NCI-H1417 treated with DMSO at 0.1 percent for 48 hours (cell line): ENCODE measurements at regions not wholly inside any gene's neighbourhood (a gene's known extent, or its start where the extent isn't known, plus 50 kb on each side); places are given as distances from the start of the nearest gene placed in this dataset.
"Not testable (repeated sequence)": the region's sequence is repeated elsewhere in the genome, so short reads cannot be mapped to it uniquely, and the experiment has no call there.

Source experiments
- DNase-seq: peaks from one replicate; lab custom pipeline; 2025; lab: John Stamatoyannopoulos, UW

DNA sequence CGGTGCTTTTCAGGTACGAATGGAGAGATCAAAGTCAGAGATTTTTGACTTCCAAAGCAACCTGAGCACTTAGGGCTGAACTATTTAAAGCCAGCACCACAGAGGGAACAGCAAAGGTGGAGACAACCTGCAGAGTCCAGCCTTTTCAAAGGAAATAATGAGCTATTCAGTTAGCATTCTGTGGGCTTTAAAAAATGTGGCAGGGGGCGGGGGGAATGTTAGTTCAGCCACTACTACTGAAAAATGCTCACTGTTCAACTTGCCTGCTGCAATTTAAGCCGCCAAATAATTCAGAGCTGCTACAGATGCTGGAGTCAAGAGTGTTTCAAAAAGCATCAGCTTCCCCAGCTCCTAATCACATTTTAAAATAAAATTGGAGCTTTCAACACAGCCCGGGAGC is 473.3 kb upstream of the PLXNA2 start:
- DNase-seq: no peak

DNA sequence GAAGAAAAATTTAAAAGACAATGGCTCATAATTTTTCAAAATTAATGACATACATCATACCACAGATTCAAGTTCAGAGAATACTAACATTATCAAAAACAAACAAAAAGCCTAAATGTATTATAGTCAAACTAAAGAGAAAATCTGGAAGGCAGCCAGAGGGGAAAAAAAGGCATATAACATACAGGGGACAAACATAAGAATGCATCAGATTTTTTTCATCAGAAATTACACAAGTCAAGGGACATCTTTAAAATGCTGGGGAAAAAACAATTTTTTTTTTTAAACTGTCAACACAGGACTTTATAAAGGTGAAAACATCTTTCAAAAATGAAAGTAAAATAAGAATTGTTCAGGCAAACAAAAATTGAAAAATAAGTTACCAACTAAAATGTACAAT is 478.4 kb upstream of the PLXNA2 start:
- no peak for DNase-seq

DNA sequence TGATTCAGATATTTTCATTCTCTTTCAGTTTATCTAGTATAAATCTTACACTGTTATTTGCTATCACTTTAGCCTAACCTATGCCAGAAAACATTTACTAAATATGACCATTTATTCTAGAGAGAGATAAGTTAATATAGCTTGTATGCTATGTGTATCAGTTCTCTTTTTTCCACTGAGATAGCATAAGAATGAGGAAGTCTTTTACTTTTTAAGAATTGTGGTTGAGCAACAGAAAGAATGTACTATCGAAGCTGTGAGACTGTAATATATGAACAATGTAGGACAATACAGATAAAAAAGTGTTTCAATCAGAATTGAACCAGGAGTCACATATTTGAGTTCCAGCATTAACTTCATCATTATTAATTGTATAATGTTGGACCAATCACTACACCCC is 479.9 kb upstream of the PLXNA2 start:
- no peak for DNase-seq

DNA sequence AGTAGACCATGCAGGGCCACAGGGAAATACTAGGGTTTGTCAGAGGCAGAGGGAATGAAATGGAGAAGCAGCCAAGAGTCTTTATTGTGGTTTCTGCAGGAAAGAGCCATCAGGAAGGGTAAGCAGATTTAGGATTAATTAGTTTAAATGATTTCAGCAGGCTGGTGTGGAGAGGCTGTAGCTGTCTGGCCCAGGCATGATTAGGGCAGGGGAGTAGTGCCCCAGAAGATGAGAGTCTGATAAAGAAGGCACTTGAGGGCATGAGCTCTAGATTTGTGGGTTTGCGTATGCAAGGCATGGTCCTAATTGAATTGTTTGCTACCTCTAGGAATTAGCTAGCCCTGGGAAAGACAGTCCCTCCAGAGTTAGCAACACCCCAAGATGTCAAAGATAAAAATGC is 484.6 kb upstream of the PLXNA2 start:
- no peak for DNase-seq

DNA sequence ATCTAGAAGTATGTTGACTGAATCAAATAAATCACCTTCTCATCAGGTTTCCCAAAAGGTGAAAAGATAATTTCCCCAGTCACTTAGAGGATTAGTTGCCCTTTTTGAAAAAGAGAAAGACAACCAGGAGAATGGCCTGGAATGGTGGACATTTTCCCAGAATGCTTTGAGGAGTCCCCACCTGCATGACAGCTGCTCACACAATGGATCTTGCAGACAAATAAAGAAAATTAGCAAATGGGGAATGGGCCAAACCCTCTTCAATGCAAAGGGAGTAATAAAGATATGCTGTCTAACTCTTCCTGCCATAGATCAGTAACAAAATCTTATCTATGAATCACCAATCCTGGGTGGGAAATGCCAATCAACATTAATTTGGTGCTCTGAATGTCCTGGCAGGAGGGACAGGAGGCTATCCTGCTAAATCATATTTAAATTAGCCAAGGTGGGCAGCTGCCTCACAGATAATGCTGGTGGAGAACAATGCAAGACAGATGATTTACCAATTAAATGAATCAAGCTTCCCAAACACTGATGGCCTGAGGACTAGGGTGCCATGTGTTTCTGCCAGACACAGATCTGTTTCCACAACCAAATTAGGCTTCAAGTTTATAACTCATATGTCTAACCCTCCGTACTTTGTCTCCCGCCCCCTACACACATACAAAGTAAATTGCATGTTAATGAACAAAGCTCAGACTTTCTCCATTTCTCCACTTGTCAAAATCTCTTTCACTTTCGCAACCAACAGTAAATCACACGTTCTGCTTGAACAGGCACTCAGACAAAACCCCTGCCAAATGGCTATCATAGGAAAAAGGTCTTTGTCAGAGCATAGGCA is 488.0 kb upstream of the PLXNA2 start:
- DNase-seq: no peak

DNA sequence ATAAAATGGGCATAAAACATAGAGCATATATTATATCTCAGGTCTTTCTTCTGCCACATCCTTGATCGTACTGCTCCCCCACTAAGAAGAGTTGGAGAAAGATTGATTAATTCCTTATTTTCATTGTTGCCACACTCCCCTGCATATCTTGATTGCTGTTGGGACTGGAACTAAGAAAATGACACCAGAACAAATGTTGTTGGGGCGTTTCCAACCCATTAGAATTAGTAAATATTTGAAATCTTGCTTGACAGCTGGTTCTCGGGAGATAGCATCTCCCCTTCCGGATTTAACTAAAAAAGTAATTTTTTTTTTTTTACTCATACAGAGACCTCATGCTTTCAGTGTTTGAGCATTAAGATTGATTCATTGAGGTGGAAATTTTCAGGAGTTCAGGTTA is 493.0 kb upstream of the PLXNA2 start:
- DNase-seq: no peak

DNA sequence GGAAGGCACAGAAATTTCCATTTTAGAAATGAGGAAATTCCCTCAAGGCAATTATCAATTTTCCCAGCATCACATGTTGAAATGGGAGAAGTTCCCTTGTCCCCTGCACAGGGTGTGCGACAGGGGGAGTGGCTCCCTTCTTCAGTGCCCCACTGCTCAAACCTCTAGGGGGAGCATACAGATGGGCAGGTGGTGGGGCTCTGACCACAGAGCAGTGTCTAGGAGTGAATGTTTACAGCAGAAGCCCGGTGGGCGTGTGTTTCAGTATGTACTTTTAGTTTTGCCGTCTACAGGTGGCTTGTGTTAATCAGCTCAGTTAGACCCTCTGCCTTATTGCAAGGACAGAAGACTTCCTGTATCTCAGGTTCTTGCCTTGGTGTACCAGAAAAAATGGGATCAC is 493.7 kb upstream of the PLXNA2 start:
- no peak for DNase-seq

DNA sequence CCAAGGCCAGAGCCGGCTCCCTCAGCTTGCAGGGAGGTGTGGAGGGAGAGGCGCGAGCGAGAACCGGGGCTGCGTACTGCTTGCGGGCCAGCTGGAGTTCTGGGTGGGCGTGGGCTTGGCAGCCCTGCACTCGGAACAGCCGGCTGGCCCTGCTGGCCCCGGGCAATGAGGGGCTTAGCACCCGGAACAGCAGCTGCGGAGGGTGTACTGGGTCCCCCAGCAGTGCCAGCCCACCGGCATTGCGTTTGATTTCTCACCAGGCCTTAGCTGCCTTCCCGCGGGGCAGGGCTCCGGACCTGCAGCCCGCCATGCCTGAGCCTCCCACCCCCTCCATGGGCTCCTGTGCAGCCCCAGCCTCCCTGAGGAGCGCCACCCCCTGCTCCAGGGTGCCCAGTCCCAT is 495.5 kb upstream of the PLXNA2 start:
- DNase-seq: not testable (repeated sequence)

DNA sequence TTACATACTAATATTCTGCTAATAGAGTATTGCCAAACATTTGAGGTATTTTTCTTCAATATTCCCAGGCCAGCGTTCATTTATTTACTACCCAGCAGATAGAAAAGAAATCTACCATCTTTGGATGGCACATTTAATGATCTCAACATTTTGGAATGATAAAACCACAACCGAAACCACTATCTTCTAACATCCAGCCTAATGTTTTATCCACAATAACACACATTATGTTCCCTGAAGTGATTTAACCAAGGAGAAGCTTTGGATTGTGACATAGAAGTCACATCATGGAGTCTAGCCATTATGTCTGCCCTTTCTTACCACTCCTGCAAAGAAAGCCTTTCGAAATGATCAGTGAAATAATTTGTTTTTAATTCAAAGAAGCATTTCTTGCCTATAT is 497.1 kb upstream of the PLXNA2 start:
- no peak for DNase-seq

DNA sequence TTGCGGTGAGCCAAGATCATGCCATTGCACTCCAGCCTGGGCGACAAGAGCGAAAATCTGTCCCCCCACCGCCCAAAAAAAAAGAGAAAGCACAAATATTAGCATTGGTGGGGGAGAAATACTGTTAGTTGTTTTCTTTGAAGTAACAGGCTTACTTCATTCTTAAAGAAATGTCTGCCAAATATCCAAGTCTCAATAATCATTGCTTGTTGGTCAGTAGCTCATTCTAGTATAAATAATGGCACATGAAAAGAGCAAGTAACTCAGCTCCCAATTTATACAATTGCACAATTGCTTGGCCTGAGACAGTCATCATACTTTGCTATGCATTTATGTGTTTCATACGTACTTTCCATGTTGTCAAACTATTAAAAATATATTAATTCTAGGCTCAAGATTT is 499.2 kb upstream of the PLXNA2 start:
- DNase-seq: no peak

DNA sequence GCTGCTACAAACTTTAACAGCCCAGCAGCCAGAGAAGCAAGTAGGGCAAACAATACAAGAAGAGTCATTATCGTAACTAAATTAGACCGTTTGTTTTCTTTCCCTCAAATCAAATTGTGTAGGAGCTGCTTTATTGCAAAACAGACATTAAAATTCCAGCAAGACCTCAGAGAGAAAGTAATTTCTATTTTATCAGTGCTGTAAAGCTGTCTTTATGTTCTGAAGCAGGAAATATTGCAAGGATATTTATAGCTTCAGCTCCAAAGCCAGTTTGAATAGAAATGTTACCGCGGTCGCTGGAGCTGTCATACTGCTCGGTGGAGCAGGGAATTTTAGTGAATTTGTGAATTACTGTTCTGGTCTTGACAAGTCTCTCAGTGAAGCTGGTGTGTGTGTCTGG is 503.8 kb upstream of the PLXNA2 start:
- DNase-seq: no peak

DNA sequence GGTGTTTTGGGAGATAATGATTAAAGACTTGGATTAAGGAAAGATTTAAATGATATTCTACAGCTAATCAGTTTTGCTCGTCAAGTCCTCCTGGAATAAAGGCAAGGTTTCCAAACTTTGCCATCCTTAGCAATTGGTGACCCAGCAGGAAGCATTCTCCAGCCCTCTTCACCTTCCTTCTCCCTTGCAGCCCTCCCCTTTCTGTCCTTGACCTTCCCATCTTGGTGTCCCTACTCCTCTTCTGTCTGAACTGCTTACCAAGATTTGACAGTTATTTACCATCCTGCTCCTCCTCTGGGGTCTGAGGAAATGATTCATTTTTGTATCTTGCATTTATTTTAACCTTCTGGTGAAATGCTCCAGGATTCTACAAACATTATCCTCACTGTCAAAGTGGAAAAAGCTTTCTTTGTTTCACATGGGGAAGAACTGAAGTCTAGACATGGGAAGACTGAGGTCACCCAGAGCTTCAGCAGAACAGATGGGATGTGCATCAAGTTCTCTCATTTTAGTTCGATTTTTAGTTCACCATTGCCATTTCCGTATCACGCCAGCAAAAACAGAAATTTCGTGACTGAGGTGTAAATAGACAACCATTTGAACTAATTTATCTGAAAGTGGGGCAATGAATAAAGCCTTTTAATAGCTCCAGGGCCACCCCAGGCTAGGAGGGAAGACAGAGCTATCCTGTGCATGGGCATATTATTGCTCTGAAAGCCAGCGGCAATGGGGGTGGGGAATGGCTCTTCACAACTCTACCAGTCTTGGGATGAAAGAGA is 504.4 kb upstream of the PLXNA2 start:
- DNase-seq: no peak

DNA sequence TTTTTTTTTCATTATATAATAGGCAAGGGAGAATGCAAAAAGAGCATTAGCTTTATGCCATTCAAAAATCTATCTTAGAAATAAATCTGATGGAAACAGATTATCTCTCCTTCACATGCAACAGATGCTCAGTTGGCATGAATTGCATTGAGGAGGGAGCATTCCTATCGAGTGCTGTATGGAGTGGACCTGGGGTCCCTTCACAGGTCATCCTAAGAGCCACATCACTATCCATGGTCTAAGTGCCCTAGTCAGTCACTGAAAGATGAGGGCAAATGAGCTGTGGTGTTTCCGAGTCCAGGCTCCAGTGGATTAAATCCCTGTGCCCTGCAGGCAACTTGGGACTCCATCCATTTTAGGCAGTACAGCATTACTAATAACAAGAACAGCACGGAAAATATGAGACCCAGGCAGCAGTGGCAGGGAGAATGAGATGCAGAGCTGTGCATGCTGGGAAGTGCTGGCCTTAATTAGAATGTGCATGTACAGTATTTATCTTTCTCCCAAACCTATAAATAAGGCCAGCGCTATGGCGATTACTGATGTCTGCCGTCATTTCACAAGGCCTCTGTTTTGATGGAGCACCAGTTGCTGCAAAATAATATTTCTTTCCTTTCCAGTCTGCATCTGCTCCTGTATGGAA is 512.3 kb upstream of the PLXNA2 start:
- no peak for DNase-seq

DNA sequence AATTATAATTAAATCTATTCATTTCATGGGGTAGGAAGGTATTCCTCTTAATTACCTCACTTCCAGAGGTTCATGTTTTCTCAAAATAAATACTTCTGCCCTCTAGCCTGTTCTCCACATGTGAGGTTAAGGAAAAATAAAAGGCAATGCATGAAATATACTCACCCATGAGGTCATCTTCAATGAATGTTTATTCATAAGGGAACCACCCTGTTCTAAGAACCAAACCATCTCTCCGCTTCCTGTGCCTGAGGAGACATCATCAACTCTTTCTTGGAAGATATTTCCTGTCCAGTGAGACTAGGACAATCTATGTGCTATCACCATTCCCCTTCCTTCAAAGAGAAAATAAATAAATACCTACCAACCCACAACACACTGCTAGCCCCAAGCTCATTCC is 513.7 kb upstream of the PLXNA2 start:
- no peak for DNase-seq

DNA sequence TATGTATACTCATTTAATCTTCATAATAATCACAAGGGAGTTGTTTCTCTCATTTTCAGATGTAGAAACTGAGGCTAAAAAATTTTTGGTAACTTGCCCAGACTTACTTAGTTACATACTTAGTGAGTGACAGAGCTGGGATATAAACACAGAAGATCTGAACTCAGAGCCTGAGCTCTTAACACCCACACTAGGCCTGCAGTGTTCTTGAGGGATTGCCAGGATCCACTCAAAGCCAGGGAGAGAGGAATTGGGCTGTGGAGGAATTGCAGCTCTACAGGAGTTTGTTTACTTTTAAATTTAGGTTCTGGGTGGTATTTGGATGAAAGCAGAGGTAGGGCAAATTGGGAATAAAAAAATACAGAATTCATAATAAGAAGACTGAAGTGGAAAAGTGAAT is 515.1 kb upstream of the PLXNA2 start:
- no peak for DNase-seq

DNA sequence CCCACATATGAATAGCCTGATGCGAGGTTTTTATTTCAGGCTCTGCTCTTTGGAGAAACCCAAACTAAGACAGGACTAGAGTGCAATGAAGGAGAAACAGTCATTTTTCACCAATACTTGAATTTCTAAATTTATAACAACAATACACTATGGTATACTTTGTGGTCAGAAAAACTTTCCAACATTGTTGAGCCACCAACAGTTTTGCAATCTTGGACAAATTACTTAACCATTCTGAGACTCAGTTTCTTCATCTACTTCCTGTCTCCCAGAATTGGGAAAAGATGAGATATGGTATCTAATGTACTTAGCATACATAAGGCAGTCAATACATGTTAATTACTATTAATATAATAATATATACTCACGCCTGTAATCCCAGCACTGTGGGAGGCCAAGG is 519.8 kb upstream of the PLXNA2 start:
- no peak for DNase-seq

DNA sequence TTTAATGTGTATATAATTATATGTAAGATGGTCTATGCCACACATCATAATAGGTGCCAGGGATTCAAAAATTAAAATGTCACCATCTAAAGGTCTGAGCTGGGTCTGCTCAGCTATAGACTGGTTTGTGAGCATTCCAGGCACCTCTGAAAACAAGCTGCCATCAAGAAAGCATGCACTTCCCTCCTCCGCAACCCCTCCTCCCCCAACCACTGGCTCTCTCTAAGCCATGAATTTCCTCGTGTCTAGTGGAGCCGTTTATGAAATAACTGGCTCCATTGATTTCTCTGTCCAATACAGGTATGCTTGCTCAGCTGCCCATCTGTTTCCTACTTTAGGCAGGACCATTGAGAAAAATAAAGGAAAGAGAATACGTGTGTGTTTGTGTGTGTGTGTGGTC is 522.6 kb upstream of the PLXNA2 start:
- no peak for DNase-seq

DNA sequence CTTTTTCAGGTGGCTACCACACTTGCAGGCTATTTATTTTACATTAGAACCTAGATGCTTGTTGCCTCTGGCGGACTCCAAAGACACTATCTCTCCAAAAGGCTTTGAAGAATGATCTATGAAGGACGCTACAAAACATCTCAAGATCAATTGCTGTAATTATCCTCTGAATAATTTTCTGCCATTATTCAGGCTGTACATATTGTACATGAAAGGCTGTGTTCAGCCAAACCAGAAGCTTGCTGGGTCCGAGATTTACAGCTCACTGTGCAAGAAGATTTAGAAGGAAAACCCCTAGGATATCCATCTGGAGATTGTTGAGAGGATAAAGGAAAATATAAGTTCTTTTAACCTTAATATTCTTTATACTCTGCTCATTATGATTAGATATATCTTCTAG is 523.6 kb upstream of the PLXNA2 start:
- DNase-seq: peak; percentile 19

DNA sequence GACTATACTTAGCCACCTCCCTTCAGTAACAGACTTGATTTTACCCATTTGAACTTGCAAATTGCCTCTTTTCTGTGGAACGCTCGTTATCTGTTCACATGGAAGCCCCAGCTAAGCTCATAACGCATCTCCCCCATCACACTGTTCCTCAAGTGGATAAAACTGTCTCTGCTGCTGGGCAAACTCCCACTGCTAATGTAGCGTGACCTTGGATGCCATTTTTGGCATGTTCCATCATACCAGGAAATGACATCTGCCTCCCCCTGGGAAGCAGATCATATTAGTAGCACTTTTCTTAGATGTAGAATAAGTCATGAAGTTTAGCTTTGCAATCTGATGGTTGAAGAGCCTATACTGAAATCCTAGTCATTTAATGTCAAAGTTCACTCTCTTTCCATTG is 528.7 kb upstream of the PLXNA2 start:
- DNase-seq: no peak

DNA sequence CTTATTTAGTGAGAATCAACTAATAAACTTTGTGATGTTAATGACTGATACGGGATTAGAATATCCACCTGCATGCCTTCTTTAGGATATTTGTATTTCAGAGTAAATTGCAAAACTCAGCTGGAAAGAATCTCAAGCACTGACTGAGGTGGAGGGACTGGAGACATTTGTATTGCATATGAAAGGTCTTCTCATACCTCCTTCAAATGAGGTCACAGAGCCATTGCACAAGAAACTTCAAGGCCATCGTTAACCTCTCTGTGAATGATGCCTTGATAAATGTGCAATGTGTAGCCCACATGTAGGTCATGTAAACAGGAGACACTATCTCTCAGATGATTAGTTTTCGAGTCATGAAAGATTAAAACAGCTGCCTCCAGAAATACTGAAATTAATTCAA is 531.7 kb upstream of the PLXNA2 start:
- DNase-seq: no peak

DNA sequence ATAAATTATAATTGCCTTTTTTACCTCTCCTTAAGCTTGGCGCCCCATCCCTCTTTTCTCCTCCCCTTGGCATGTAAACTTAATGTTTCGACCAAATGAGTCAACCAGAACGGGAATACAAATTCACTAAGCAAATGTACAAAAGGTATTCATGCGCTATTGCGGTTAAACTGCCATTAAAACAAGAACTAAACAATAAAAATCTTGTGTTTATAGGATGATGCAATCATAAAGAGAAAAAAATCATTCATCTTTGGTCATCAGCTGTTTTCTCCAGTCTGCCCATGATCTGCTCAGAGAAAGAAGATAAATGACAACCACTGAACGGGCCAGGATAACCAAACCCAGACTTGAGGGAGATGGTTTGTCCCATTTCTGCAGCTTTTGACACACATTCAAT is 534.2 kb upstream of the PLXNA2 start:
- no peak for DNase-seq

DNA sequence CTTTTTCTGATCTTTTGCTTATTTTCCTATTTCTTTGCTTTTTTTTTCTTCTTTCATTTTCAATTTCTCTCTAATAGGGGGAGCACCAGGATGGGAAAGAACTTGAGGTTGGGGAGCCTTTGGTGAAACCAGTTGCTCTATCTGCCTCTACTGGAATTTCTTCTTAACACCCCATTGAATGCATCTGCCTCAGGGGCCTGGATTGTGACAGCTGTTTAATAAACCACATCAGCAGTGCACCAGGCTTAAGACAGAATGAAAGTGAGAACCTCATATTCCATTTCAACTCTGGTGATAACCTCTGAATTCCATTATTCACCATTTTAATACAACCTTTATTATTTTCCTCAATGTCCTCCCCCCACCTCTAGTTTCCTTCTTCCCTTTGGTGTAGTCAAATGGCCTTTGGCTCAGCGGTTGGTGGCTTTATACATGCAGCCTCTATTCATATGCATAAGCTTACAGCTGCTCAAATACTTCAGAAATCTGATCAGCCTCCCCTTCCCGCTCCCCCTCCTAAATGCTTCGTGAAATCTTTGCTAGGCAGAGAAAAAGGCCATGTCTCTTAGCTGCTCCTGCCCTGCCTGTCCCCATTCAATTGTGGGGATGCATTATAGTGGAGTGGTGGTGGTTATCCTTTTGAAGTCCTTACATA is 537.3 kb upstream of the PLXNA2 start:
- DNase-seq: peak; percentile 25

DNA sequence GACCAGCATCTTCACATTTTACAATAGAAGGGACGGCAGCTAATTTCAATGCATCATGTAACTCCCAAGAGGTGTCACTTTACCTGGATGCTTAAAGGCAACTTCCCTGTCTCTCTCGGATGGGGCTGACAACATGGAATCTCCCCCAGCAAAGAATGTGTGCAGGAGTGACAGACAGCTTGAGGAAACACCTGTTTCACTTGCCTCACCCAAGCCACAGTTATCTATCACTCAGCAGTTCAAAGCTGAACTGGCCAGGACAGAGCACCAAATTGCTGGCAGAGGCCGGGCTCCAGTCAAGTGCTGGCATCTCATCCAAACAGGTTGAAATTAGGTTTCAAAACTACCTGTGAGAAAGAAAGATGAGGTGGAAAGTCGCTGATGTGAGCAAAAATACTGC is 538.0 kb upstream of the PLXNA2 start:
- no peak for DNase-seq
